Mesothelial cell of epicardium (in vitro differentiated cells): ENCODE measurements at regions not wholly inside any gene's neighbourhood (a gene's known extent, or its start where the extent isn't known, plus 50 kb on each side); places are given as distances from the start of the nearest gene placed in this dataset.

Experiments used
- DNase-seq, 2 experiments: peaks; one replicate each; pipeline ENCODE4 v3.0.0; 2021; ENCODE audit warnings: low spot score in 2 of 2; ENCODE audit not compliant: unreplicated experiment in 2 of 2
- H3K27ac Mint-ChIP-seq: 2 replicates; pipeline ENCODE4 v1.8.0; 2021; ENCODE audit warnings: mixed read lengths
- H3K27me3 Mint-ChIP-seq: 2 replicates; pipeline ENCODE4 v1.8.0; 2021; ENCODE audit warnings: low read depth, mixed read lengths
- H3K36me3 Mint-ChIP-seq: 2 replicates; pipeline ENCODE4 v1.8.0; 2021; ENCODE audit warnings: mixed read lengths
- H3K4me1 Mint-ChIP-seq: 2 replicates; pipeline ENCODE4 v1.8.0; 2021; ENCODE audit warnings: mixed read lengths
- H3K4me3 Mint-ChIP-seq: 2 replicates; pipeline ENCODE4 v1.8.0; 2021; ENCODE audit warnings: mild to moderate bottlenecking, moderate library complexity, mixed read lengths
- H3K9me3 Mint-ChIP-seq: 2 replicates; pipeline ENCODE4 v1.8.0; 2021; ENCODE audit warnings: mixed read lengths
- TF ChIP-seq, protein P1 (sequence below): fragments of 200-600 bp; sonication (generic); IDR thresholded peaks from one replicate; pipeline ENCODE4 v1.5.0; 2021; ENCODE audit warnings: antibody characterized with exemption; ENCODE audit not compliant: unreplicated experiment

DNA sequence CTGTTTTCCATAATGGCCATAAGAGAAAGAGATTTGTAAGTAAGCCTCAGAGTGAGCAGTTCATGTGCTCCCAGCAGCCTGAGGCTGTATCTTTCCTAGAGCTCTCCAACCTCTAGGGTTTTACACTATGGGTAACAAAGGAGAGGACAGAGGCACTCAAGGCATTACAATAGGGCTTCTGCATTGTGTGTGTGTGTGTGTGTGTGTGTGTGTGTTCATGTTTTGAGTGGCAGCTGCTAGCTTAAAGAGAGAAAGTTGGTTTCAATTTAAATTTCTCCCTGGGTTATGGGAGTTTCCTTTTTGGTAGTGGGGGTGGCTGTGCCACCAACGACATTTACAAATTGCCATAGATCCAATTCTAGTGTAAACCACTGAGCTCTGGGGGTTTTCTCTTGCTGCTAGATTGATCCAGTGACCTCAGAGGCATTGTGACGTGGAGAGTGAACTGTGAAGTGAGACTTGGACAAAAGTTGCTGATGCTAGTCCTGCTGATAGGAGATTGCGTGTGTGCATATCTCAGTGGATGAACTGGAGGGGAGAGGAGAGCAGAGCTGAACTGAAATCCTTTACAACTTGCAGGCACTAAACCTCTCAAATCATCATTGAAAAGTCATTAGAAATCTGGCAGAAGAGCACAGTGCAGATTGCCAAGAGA, 67.2 kb upstream of the OLFM4 start:
- TF ChIP-seq, protein P1, sequence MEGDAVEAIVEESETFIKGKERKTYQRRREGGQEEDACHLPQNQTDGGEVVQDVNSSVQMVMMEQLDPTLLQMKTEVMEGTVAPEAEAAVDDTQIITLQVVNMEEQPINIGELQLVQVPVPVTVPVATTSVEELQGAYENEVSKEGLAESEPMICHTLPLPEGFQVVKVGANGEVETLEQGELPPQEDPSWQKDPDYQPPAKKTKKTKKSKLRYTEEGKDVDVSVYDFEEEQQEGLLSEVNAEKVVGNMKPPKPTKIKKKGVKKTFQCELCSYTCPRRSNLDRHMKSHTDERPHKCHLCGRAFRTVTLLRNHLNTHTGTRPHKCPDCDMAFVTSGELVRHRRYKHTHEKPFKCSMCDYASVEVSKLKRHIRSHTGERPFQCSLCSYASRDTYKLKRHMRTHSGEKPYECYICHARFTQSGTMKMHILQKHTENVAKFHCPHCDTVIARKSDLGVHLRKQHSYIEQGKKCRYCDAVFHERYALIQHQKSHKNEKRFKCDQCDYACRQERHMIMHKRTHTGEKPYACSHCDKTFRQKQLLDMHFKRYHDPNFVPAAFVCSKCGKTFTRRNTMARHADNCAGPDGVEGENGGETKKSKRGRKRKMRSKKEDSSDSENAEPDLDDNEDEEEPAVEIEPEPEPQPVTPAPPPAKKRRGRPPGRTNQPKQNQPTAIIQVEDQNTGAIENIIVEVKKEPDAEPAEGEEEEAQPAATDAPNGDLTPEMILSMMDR = no peak
- DNase-seq = no peak
- H3K4me1 Mint-ChIP-seq = no peaks in the 10 kb centered on the region
- H3K9me3 Mint-ChIP-seq = no peaks in the 10 kb centered on the region
- H3K4me3 Mint-ChIP-seq = no peak overlapping the region
- H3K27ac Mint-ChIP-seq = no peak overlapping the region
- H3K36me3 Mint-ChIP-seq = no peaks in the 10 kb centered on the region
- H3K27me3 Mint-ChIP-seq = peaks cover 5% of the 10 kb centered on the region

GRCh38 chr13:52955472-52955874, 73.1 kb upstream of the OLFM4 start:
- Mint-ChIP-seq H3K9me3 (no peaks in the 10 kb centered on the region), H3K27ac (no peak overlapping the region), H3K27me3 (no peaks in the 10 kb centered on the region), H3K4me3 (no peak overlapping the region), H3K4me1 (peaks cover 10% of the 10 kb centered on the region), H3K36me3 (no peaks in the 10 kb centered on the region)
- no peak for DNase-seq
- TF ChIP-seq, protein P1 = no peak

DNA sequence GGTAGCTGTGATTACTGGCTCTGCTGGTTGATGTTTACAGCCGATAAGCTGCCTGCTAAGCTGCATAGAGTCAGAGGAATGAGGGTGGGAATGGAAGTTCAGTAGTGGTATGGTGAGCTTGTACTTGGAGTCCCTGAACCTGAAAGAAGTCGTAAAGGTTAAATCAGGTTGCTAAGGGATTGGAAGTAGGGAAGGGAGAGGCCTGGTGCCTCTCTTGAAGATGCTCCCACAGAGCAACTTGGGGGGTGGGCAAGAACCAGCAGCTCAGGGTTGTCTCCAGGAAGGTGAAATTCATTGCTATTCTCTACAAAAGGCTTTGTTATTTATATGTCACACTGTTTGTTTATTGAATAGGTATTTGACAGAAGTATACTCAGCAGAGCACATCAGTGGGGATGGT, 73.8 kb upstream of the OLFM4 start:
- peaks cover 13% of the 10 kb centered on the region for H3K4me1 Mint-ChIP-seq
- TF ChIP-seq, protein P1 = no peak
- H3K4me3 Mint-ChIP-seq = no peak overlapping the region
- H3K27me3 Mint-ChIP-seq = no peaks in the 10 kb centered on the region
- H3K36me3 Mint-ChIP-seq = no peaks in the 10 kb centered on the region
- no peaks in the 10 kb centered on the region for H3K9me3 Mint-ChIP-seq
- H3K27ac Mint-ChIP-seq = no peak overlapping the region
- no peak for DNase-seq

- Mint-ChIP-seq H3K27me3 (peaks cover under 1% of the 10 kb centered on the region), H3K36me3 (no peaks in the 10 kb centered on the region), H3K4me3 (no peak overlapping the region), H3K9me3 (no peaks in the 10 kb centered on the region), H3K4me1 (peaks cover 15% of the 10 kb centered on the region), H3K27ac (no peak overlapping the region)
- TF ChIP-seq, protein P1 = no peak
- DNase-seq = no peak
Measured at GRCh38 chr13:52950436-52950956, 78.1 kb upstream of the OLFM4 start.

- peaks cover 15% of the 10 kb centered on the region for H3K4me1 Mint-ChIP-seq
- H3K4me3 Mint-ChIP-seq = no peak overlapping the region
- no peaks in the 10 kb centered on the region for H3K36me3 Mint-ChIP-seq
- DNase-seq = no peak
- peaks cover 5% of the 10 kb centered on the region for H3K9me3 Mint-ChIP-seq
- TF ChIP-seq, protein P1 = no peak
- H3K27ac Mint-ChIP-seq = no peak overlapping the region
- peaks cover 8% of the 10 kb centered on the region for H3K27me3 Mint-ChIP-seq
Measured at GRCh38 chr13:52949742-52950141, 78.9 kb upstream of the OLFM4 start.

- peaks cover 12% of the 10 kb centered on the region for H3K27me3 Mint-ChIP-seq
- H3K4me1 Mint-ChIP-seq = peaks cover 15% of the 10 kb centered on the region
- no peak overlapping the region for H3K27ac Mint-ChIP-seq
Measured at GRCh38 chr13:52949044-52949443, 79.6 kb upstream of the OLFM4 start.

More at GRCh38 chr13:52949044-52949443, 79.6 kb upstream of the OLFM4 start:
- TF ChIP-seq, protein P1 = no peak
- H3K4me3 Mint-ChIP-seq = no peak overlapping the region
- no peaks in the 10 kb centered on the region for H3K36me3 Mint-ChIP-seq
- DNase-seq = no peak
- H3K9me3 Mint-ChIP-seq = peaks cover 5% of the 10 kb centered on the region
